ENCODE measurements at regions not wholly inside any gene's neighbourhood (a gene's known extent, or its start where the extent isn't known, plus 50 kb on each side); places are given as distances from the start of the nearest gene placed in this dataset.
A peak's percentile ranks its signal among the peaks of the same experiment; 100 is the strongest.

GRCh38 chrX:85620466-85620865, 241.0 kb upstream of the POF1B start:
- H2AK5ac ChIP-seq (ENCODE audit: insufficient read length, low read length): no peak overlapping the region
- no peak overlapping the region for H3K4me2 ChIP-seq (ENCODE audit: insufficient read depth, insufficient read length, low read length)
- TF ChIP-seq, protein P1, sequence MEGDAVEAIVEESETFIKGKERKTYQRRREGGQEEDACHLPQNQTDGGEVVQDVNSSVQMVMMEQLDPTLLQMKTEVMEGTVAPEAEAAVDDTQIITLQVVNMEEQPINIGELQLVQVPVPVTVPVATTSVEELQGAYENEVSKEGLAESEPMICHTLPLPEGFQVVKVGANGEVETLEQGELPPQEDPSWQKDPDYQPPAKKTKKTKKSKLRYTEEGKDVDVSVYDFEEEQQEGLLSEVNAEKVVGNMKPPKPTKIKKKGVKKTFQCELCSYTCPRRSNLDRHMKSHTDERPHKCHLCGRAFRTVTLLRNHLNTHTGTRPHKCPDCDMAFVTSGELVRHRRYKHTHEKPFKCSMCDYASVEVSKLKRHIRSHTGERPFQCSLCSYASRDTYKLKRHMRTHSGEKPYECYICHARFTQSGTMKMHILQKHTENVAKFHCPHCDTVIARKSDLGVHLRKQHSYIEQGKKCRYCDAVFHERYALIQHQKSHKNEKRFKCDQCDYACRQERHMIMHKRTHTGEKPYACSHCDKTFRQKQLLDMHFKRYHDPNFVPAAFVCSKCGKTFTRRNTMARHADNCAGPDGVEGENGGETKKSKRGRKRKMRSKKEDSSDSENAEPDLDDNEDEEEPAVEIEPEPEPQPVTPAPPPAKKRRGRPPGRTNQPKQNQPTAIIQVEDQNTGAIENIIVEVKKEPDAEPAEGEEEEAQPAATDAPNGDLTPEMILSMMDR (conservative IDR thresholded peaks at IDR 0.05): no peak
- H3K27ac Mint-ChIP-seq: 0 out of 7 replicates have a peak overlapping the region, but pooled peaks of 1 of the 3 experiments have one; percentile 77
- no peak overlapping the region for H3K9ac ChIP-seq (ENCODE audit: extremely low read depth, insufficient read length, low read length)
- no peaks in the 10 kb centered on the region for H3K27me3 ChIP-seq (ENCODE audit: insufficient read depth, low read length)
- H3K36me3 Mint-ChIP-seq (ENCODE audit: insufficient read depth in 1 of 3, low read depth in 3 of 3): peaks cover 0 to 17% (median 10%) of the 10 kb centered on the region in 3 experiments; a peak in 4 of 7 replicates
- H2BK120ac ChIP-seq (ENCODE audit: low read depth, low read length, poor library complexity, severe bottlenecking): no peak overlapping the region
- peaks cover 77 to 80% of the 10 kb centered on the region in 2 experiments for H3K9me3 Mint-ChIP-seq
- no peak for DNase-seq
- H4K8ac ChIP-seq (replicated peaks; ENCODE audit: insufficient read length, low read depth, low read length): peak overlapping the region; percentile 77
- H2BK12ac ChIP-seq (ENCODE audit: insufficient read length, low read depth, low read length): no peak overlapping the region
- H2BK5ac ChIP-seq (ENCODE audit: insufficient read length, low read length): no peak overlapping the region
- no peaks in the 10 kb centered on the region; the same call in 1 of the 2 replicates for H3K27me3 Mint-ChIP-seq (ENCODE audit: low read depth)
- peaks cover 6% of the 10 kb centered on the region for H3K9me3 ChIP-seq (ENCODE audit: control insufficient read depth, low read depth, low read length)
- H3K79me1 ChIP-seq (ENCODE audit: insufficient read depth, low read depth, low read length, poor library complexity, severe bottlenecking): no peaks in the 10 kb centered on the region
- no peak overlapping the region for H3K56ac ChIP-seq (ENCODE audit: insufficient read length, low read depth, low read length)
- no peak overlapping the region; a peak in 1 of 5 replicates for H3K4me3 Mint-ChIP-seq
- H2BK20ac ChIP-seq (ENCODE audit: low read depth, low read length, poor library complexity, severe bottlenecking): no peak overlapping the region
- H3K23me2 ChIP-seq (ENCODE audit: insufficient read length, low read depth, low read length, poor library complexity, severe bottlenecking): no peaks in the 10 kb centered on the region
- H3K27ac ChIP-seq (ENCODE audit: insufficient read length, low read depth, low read length): peak overlapping the region; percentile 52
- no CpG with 5 or more reads among the region's 1 CpG for WGBS (ENCODE audit: extremely low coverage, insufficient read length, low lambda C conversion rate)
- no peak overlapping the region for H3K14ac ChIP-seq (ENCODE audit: insufficient read depth, low read length)
- no peaks in the 10 kb centered on the region for H3K79me2 ChIP-seq (ENCODE audit: insufficient read depth, low read length)
- no peaks in the 10 kb centered on the region for H4K20me1 ChIP-seq (ENCODE audit: control insufficient read depth, insufficient read depth, insufficient read length)
- H2AFZ ChIP-seq (ENCODE audit: low read length): no peak overlapping the region
- H3K4me1 Mint-ChIP-seq: peaks cover 11 to 13% of the 10 kb centered on the region in 2 experiments
- no peak overlapping the region for H3T11ph ChIP-seq (ENCODE audit: low read length)
- H4K5ac ChIP-seq (ENCODE audit: insufficient read length, low read depth, low read length): no peak overlapping the region
- H3K4ac ChIP-seq (ENCODE audit: low read depth, low read length): no peak overlapping the region
- no peak overlapping the region for H4K91ac ChIP-seq (ENCODE audit: insufficient read length, low read depth, low read length)
- H3K18ac ChIP-seq (ENCODE audit: insufficient read length, low read depth, low read length): no peak overlapping the region
- no peaks in the 10 kb centered on the region; the same call in 1 of the 2 replicates for H3K4me1 ChIP-seq (ENCODE audit: insufficient read depth, low read length)
- no peak overlapping the region for H3K23ac ChIP-seq (ENCODE audit: insufficient read length, low read depth, low read length)
- no peak overlapping the region for H2BK15ac ChIP-seq (ENCODE audit: low read depth, low read length)
